GM21447 (cell line): ENCODE measurements at regions not wholly inside any gene's neighbourhood (a gene's known extent, or its start where the extent isn't known, plus 50 kb on each side); places are given as distances from the start of the nearest gene placed in this dataset.
"Not testable (repeated sequence)": the region's sequence is repeated elsewhere in the genome, so short reads cannot be mapped to it uniquely, and the experiment has no call there.

Experiments
- ATAC-seq: cut with Tn5 transposase; IDR thresholded peaks from one replicate; pipeline ENCODE4 v1.9.1; 2021; ENCODE audit not compliant: unreplicated experiment

- no peak for ATAC-seq
Observed at GRCh38 chr4:116055857-116056827, 942.7 kb upstream of the NDST4 start.

- ATAC-seq: no peak
Observed at GRCh38 chr4:116027311-116027710, 913.9 kb upstream of the NDST4 start.

- ATAC-seq: no peak
Observed at GRCh38 chr4:116024954-116025708, 911.7 kb upstream of the NDST4 start.

- ATAC-seq: no peak
Observed at GRCh38 chr4:116023049-116023448, 909.6 kb upstream of the NDST4 start.

GRCh38 chr4:116020141-116020722, 906.8 kb upstream of the NDST4 start:
- ATAC-seq: no peak

- ATAC-seq: no peak
Observed at GRCh38 chr4:116018831-116019230, 905.4 kb upstream of the NDST4 start.

GRCh38 chr4:116016201-116016600, 902.8 kb upstream of the NDST4 start:
- ATAC-seq: no peak

- no peak for ATAC-seq
Observed at GRCh38 chr4:116015549-116015948, 902.1 kb upstream of the NDST4 start.

GRCh38 chr4:116015062-116015461, 901.6 kb upstream of the NDST4 start:
- no peak for ATAC-seq

- ATAC-seq: no peak
Observed at GRCh38 chr4:116010923-116011322, 897.5 kb upstream of the NDST4 start.

GRCh38 chr4:116005806-116006088, 892.3 kb upstream of the NDST4 start:
- ATAC-seq: no peak

GRCh38 chr4:116005037-116005805, 891.8 kb upstream of the NDST4 start:
- no peak for ATAC-seq

- ATAC-seq: no peak
Observed at GRCh38 chr4:116001291-116001690, 887.9 kb upstream of the NDST4 start.

- no peak for ATAC-seq
Observed at GRCh38 chr4:115986573-115986972, 873.2 kb upstream of the NDST4 start.

- ATAC-seq: not testable (repeated sequence)
Observed at GRCh38 chr4:115975421-115976001, 862.1 kb upstream of the NDST4 start.

GRCh38 chr4:115973768-115974167, 860.3 kb upstream of the NDST4 start:
- ATAC-seq: no peak

GRCh38 chr4:115972967-115973366, 859.5 kb upstream of the NDST4 start:
- no peak for ATAC-seq

GRCh38 chr4:115970859-115971258, 857.4 kb upstream of the NDST4 start:
- no peak for ATAC-seq

GRCh38 chr4:115969756-115970155, 856.3 kb upstream of the NDST4 start:
- no peak for ATAC-seq

GRCh38 chr4:115965588-115965987, 852.2 kb upstream of the NDST4 start:
- ATAC-seq: no peak
